GM12878 (cell line): ENCODE measurements at regions not wholly inside any gene's neighbourhood (a gene's known extent, or its start where the extent isn't known, plus 50 kb on each side); places are given as distances from the start of the nearest gene placed in this dataset.

Experiments used
- ATAC-seq: fragments of 200-7000 bp; cut with Tn5 transposase; 3 replicates; pipeline ENCODE4 v1.9.1; 2020; ENCODE audit warnings: mild to moderate bottlenecking, moderate library complexity
- BruUV-seq: library from RNA; stranded (reverse); fragments of 400-500 nt; replicated peaks from 2 replicates; lab custom pipeline; 2021; lab: Mats Ljungman, UMichigan
- CTCF ChIA-PET: fragments of 300-600 bp; sonication (Branson Sonifier 250); formaldehyde crosslinking; extraction: SDS; loops from one replicate; lab custom pipeline; 2021; ENCODE audit warnings: inconsistent platforms; lab: Yijun Ruan, JAX
- POLR2A ChIA-PET: fragments of 350-600 bp; formaldehyde crosslinking; extraction: SDS; loops from one replicate; lab custom pipeline; 2021; ENCODE audit warnings: inconsistent platforms; lab: Charles Lee
- RAD21 ChIA-PET: fragments of 300-600 bp; sonication (Branson Sonifier 250); formaldehyde crosslinking; loops from one replicate; lab custom pipeline; 2023; ENCODE audit warnings: antibody characterized with exemption; ENCODE audit not compliant: unreplicated experiment; lab: Charles Lee
- SMC1A ChIA-PET: fragments of 300-600 bp; sonication (Branson Sonifier 250); formaldehyde crosslinking; loops from one replicate; lab custom pipeline; 2023; ENCODE audit not compliant: unreplicated experiment, uncharacterized antibody; lab: Charles Lee
- DNase-seq: peaks from one replicate; pipeline ENCODE4 v3.0.0-alpha.2; 2011; ENCODE audit warnings: low read depth, low spot score
- FAIRE-seq: peaks from 3 replicates; lab custom pipeline; 2011; peaks lifted over from hg19 to GRCh38; lab: Jason Lieb, UNC
- H2AFZ ChIP-seq: 2 replicates; pipeline ENCODE4 v1.6.0; 2011; ENCODE audit warnings: low read depth, low read length, control low read depth; ENCODE audit not compliant: control insufficient read depth
- H3K27ac ChIP-seq: 2 replicates; pipeline ENCODE4 v1.5.1; 2011; ENCODE audit warnings: control low read depth; ENCODE audit not compliant: control insufficient read depth, insufficient read depth
- H3K27me3 ChIP-seq, 2 experiments: replicated peaks in 1 of 2; 2 replicates each; pipeline versions ENCODE4 v1.6.0 to v1.6.1; 2011; ENCODE audit warnings: low read length in 1 of 2; ENCODE audit not compliant: control insufficient read depth in 2 of 2, insufficient read depth in 2 of 2
- H3K36me3 ChIP-seq, 2 experiments: 2 replicates each; pipeline ENCODE4 v1.5.1; 2011; ENCODE audit warnings: low read length in 1 of 2; ENCODE audit not compliant: control insufficient read depth in 2 of 2, insufficient read depth in 2 of 2
- H3K4me1 ChIP-seq: 2 replicates; pipeline ENCODE4 v1.6.1; 2011; ENCODE audit warnings: mild to moderate bottlenecking, low read length, moderate library complexity, mixed read lengths; ENCODE audit not compliant: control insufficient read depth, insufficient read depth
- H3K4me2 ChIP-seq: 2 replicates; pipeline ENCODE4 v1.6.0; 2011; ENCODE audit warnings: control low read depth; ENCODE audit not compliant: control insufficient read depth, insufficient read depth
- H3K4me3 ChIP-seq: fragments of 200-600 bp; sonication (generic); 2 replicates; pipeline ENCODE4 v1.5.1; 2016
- H3K79me2 ChIP-seq: 2 replicates; pipeline ENCODE4 v1.6.0; 2011; ENCODE audit warnings: low read length; ENCODE audit not compliant: control insufficient read depth, insufficient read depth
- H3K9ac ChIP-seq: 2 replicates; pipeline ENCODE4 v1.8.0; 2011; ENCODE audit warnings: low read length, control low read depth, mixed read lengths; ENCODE audit not compliant: control insufficient read depth, insufficient read depth
- H3K9me3 ChIP-seq: replicated peaks from 3 replicates; pipeline ENCODE4 v1.5.1; 2011; ENCODE audit warnings: mild to moderate bottlenecking, low read length; ENCODE audit not compliant: control insufficient read depth, insufficient read depth
- H4K20me1 ChIP-seq: 2 replicates; pipeline ENCODE4 v1.6.0; 2011; ENCODE audit not compliant: control insufficient read depth, insufficient read depth
- CTCF ChIP-seq, 3 experiments: IDR thresholded peaks in 2 of 3; conservative IDR thresholded peaks in 1 of 3; 2 replicates each; pipeline ENCODE4 v1.5.1; 2011; ENCODE audit warnings: low read depth in 3 of 3, low read length in 3 of 3, mild to moderate bottlenecking in 3 of 3, control low read depth in 2 of 3, moderate library complexity in 2 of 3, inconsistent platforms in 1 of 3, mixed read lengths in 1 of 3; ENCODE audit not compliant: control insufficient read depth in 2 of 3, insufficient read depth in 1 of 3; ENCODE audit errors: extremely low read depth in 1 of 3
- CUX1 ChIP-seq: IDR thresholded peaks from 2 replicates; pipeline ENCODE4 v1.6.1; 2012; ENCODE audit warnings: improper control_type of control experiment, low read depth, low read length; ENCODE audit not compliant: insufficient replicate concordance
- E2F8 ChIP-seq: fragments of 450-650 bp; IDR thresholded peaks from 2 replicates; pipeline ENCODE4 v1.6.1; 2018; ENCODE audit warnings: mild to moderate bottlenecking, low read depth, moderate library complexity; ENCODE audit not compliant: partially characterized antibody
- ETV6 ChIP-seq, 2 experiments: fragments of 450-650 bp in 1 of 2; IDR thresholded peaks in 1 of 2; conservative IDR thresholded peaks in 1 of 2; 2 replicates each; pipeline ENCODE4 v1.6.1; 2014; ENCODE audit warnings: antibody characterized with exemption in 1 of 2, borderline replicate concordance in 1 of 2, low read depth in 1 of 2, mild to moderate bottlenecking in 1 of 2, moderate library complexity in 1 of 2
- NFIC ChIP-seq: IDR thresholded peaks from 2 replicates; pipeline ENCODE4 v1.6.1; 2012; ENCODE audit warnings: low read depth, mild to moderate bottlenecking, inconsistent platforms, low read length, moderate library complexity
- POLR2A ChIP-seq: IDR thresholded peaks from 2 replicates; pipeline ENCODE4 v1.6.1; 2011; ENCODE audit warnings: low read depth, mild to moderate bottlenecking, low read length
- TARDBP ChIP-seq: IDR thresholded peaks from 2 replicates; pipeline ENCODE4 v1.6.1; 2016; ENCODE audit warnings: borderline replicate concordance
- WGBS: methylation state at CpG from one replicate; pipeline ENCODE4 v1.1.6; 2016; ENCODE audit warnings: low lambda C conversion rate; ENCODE audit not compliant: insufficient replicate concordance, insufficient coverage; ENCODE audit errors: missing lambda C conversion rate; 5-methylcytosine and 5-hydroxymethylcytosine counted together
- in situ Hi-C: fragments of 300-500 bp; cut with MboI; formaldehyde crosslinking; loops from 9 replicates; pipeline ENCODE4 v1.14.3; 2018; ENCODE audit warnings: mixed read lengths
- intact Hi-C: fragments of 100-400 bp; cut with micrococcal nuclease; formaldehyde crosslinking; loops from one replicate; pipeline ENCODE4 v1.14.2; 2022; ENCODE audit not compliant: unreplicated experiment

GRCh38 chr6:165098165-165098564 lies 211.2 kb downstream of the C6orf118 start:
- no peak for DNase-seq
- FAIRE-seq: no peak
- POLR2A ChIA-PET: no interaction called here
- 0% methylated on average over 4 of the region's 4 CpGs for WGBS
- Histone ChIP-seq H3K9me3 (no peaks in the 10 kb centered on the region), H3K27ac (no peak overlapping the region), H2AFZ (no peak overlapping the region), H3K79me2 (no peaks in the 10 kb centered on the region), H4K20me1 (no peaks in the 10 kb centered on the region), H3K4me3 (no peak overlapping the region), H3K9ac (no peak overlapping the region), H3K4me2 (no peak overlapping the region), H3K4me1 (no peaks in the 10 kb centered on the region), H3K27me3 (no peaks in the 10 kb centered on the region), H3K36me3 (no peaks in the 10 kb centered on the region)
- ATAC-seq: peak; percentile 42; the same call in 1 of the 3 replicates
- in situ Hi-C loops (no loop called here), intact Hi-C loops (no loop called here)
- no TSS peak for BruUV-seq
- RAD21 ChIA-PET: no interaction called here
- SMC1A ChIA-PET: no interaction called here
- CTCF ChIA-PET: interaction anchor here (0.6 to 0.9 kb wide), 2 partner anchors 10 to 785 kb away, joined by 3 read pairs; no protein-coding TSS in a partner anchor
- TF ChIP-seq CTCF (IDR thresholded peaks at IDR 0.05 in 2 of 3, conservative IDR thresholded peaks at IDR 0.05 in 1 of 3; ENCODE audit: control insufficient read depth in 2 of 3, extremely low read depth in 1 of 3, insufficient read depth in 1 of 3, low read depth in 3 of 3, low read length in 3 of 3) (peak in 2 of 3 experiments; percentile 26 to 28; a peak in 2 of 6 replicates), TARDBP (no peak), NFIC (no peak)

- SMC1A ChIA-PET: no interaction called here
- ATAC-seq (no peak), FAIRE-seq (no peak), DNase-seq (no peak)
- Histone ChIP-seq H3K36me3 (no peaks in the 10 kb centered on the region), H3K4me2 (no peak overlapping the region), H2AFZ (no peak overlapping the region), H3K9ac (no peak overlapping the region), H3K79me2 (no peaks in the 10 kb centered on the region), H3K27me3 (no peaks in the 10 kb centered on the region), H3K27ac (no peak overlapping the region), H3K4me3 (no peak overlapping the region), H4K20me1 (no peaks in the 10 kb centered on the region), H3K9me3 (no peaks in the 10 kb centered on the region), H3K4me1 (no peaks in the 10 kb centered on the region)
- 0% methylated on average over 1 of the region's 1 CpG for WGBS
- in situ Hi-C loops (no loop called here), intact Hi-C loops (no loop called here)
- POLR2A ChIA-PET: no interaction called here
- no TSS peak for BruUV-seq
- RAD21 ChIA-PET: no interaction called here
- CTCF ChIA-PET: no interaction called here
- TF ChIP-seq CUX1 (no peak), E2F8 (no peak), POLR2A (no peak), ETV6 (conservative IDR thresholded peaks at IDR 0.05 in 1 of 2, IDR thresholded peaks at IDR 0.05 in 1 of 2; ENCODE audit: borderline replicate concordance in 1 of 2, low read depth in 1 of 2) (no peak)
Measured at GRCh38 chr6:165096868-165097267, 212.5 kb downstream of the C6orf118 start.
